Activated T-cell treated with anti-CD3 and anti-CD28 coated beads, Interleukin-2, amount 50 U/mL, for 72 hours (primary cell): ENCODE measurements at regions not wholly inside any gene's neighbourhood (a gene's known extent, or its start where the extent isn't known, plus 50 kb on each side); places are given as distances from the start of the nearest gene placed in this dataset.

ENCODE experiments used
- ATAC-seq, 2 donors: fragments of 150-1000 bp; cut with Tn5 transposase; replicated peaks in 1 of 2; 2 replicates each; pipeline ENCODE4 v1.10.0; 2021; ENCODE audit warnings: moderate library complexity in 2 of 2, mild to moderate bottlenecking in 1 of 2
- DNase-seq, 2 donors: peaks; one replicate each; pipeline ENCODE4 v3.0.0; 2021 to 2022; ENCODE audit warnings: mixed read lengths in 1 of 2
- H3K27ac Mint-ChIP-seq: one replicate; pipeline ENCODE4 v1.8.0; 2022; ENCODE audit warnings: mild to moderate bottlenecking, moderate library complexity, mixed read lengths
- H3K27me3 Mint-ChIP-seq: one replicate; pipeline ENCODE4 v1.8.0; 2022; ENCODE audit warnings: low read depth, mixed read lengths
- H3K36me3 Mint-ChIP-seq, 2 donors: one replicate each; pipeline ENCODE4 v1.8.0; 2022; ENCODE audit warnings: mixed read lengths in 2 of 2, mild to moderate bottlenecking in 1 of 2; ENCODE audit not compliant: insufficient read depth in 2 of 2
- H3K4me1 Mint-ChIP-seq: one replicate; pipeline ENCODE4 v1.8.0; 2022; ENCODE audit warnings: low read depth, mixed read lengths
- H3K4me3 Mint-ChIP-seq, 2 donors: one replicate each; pipeline ENCODE4 v1.8.0; 2022; ENCODE audit warnings: mild to moderate bottlenecking in 2 of 2, mixed read lengths in 2 of 2, moderate library complexity in 2 of 2
- H3K9me3 Mint-ChIP-seq, 2 donors: one replicate each; pipeline ENCODE4 v1.8.0; 2022; ENCODE audit warnings: mixed read lengths in 2 of 2

DNA sequence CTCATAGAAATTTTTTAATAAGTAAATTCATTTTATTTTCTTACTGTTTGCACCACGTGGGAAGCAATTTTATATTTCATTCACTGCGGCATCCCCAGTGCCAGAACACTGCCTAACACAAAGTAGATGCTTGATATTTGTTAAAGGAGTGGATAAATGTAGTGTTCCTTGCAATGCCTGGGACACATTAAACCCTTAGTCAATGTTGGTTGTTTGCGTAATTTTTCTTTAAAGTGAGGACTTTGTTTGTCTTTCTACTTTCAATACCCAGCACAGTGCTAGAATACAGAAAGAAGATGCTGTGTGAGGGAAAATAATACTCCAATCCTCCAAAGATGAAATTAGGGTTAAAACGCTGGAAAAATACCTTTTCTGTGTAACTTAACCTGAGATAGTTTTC lies 299.3 kb downstream of the MAP2K6 start:
- Mint-ChIP-seq H3K9me3 (peaks cover 0 to 5% of the 10 kb centered on the region in 2 donors), H3K36me3 (peaks cover 3 to 5% of the 10 kb centered on the region in 2 donors), H3K27me3 (no peaks in the 10 kb centered on the region), H3K27ac (no peak overlapping the region), H3K4me3 (no peak overlapping the region), H3K4me1 (peaks cover 5% of the 10 kb centered on the region)
- DNase-seq (no peak), ATAC-seq (no peak)

DNA sequence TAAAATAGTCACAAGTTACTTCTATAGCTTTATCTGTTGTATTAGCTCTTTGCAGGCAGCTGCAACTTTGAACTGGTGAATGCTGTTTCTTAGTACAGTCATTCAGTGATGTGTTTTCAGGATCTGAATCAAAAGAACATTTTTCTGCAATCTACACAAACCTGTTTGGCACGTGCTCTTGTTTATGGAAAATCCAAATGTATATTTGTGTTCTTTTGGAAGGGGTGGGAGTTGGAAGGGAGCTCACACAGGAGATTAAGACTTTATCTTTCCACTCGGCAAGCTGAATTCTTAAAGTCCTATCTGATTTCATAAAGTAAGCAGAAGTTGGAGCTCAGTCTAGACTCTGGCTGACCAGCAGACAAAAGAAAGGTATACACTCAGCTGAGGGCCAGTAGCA lies 300.2 kb downstream of the MAP2K6 start:
- ATAC-seq (no peak), DNase-seq (no peak)
- Mint-ChIP-seq H3K4me3 (no peak overlapping the region), H3K9me3 (peaks cover 0 to 5% of the 10 kb centered on the region in 2 donors), H3K4me1 (peaks cover 5% of the 10 kb centered on the region), H3K36me3 (peaks cover 3 to 5% of the 10 kb centered on the region in 2 donors), H3K27me3 (no peaks in the 10 kb centered on the region), H3K27ac (no peak overlapping the region)

DNA sequence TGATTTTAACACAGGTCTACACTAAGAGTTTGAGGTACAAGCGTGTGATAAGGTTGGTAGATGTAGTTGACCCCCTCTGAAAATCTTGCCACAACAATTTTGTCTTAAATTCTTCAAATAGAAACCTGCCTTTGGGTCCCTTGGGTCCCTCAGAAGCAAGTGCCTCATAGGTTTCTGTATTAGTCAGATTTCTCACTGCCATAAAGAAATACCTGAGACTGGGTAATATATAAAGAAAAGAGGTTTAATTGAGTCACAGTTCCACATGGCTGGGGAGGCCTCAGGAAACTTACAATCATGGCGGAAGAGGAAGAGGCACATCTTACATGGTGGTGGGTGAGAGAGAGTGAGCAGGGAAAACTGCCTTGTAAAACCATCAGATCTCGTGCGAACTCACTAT lies 301.2 kb downstream of the MAP2K6 start:
- Mint-ChIP-seq H3K9me3 (peaks cover 0 to 5% of the 10 kb centered on the region in 2 donors), H3K27me3 (no peaks in the 10 kb centered on the region), H3K4me3 (no peak overlapping the region), H3K36me3 (peaks cover 3 to 5% of the 10 kb centered on the region in 2 donors), H3K4me1 (peaks cover 5% of the 10 kb centered on the region), H3K27ac (no peak overlapping the region)
- ATAC-seq (no peak), DNase-seq (no peak)

DNA sequence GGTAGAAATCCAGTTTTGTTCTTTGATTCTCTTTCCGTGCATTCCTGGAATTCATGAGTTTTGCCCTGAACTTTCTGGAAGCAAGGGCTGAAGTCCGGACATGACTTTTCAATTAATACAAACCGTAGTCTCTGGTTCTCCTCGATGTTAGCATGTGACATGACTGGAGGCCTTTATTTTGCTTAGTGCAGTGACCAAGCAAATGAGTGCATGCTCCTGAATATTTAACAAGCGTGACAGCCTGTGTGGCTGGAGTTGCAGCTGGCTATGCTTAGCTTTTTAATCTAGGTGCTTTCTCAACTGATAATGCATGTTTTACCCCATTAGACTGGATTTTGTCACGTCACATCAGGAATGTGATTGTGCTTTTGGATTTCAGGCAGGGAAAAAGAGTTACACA lies 302.1 kb downstream of the MAP2K6 start:
- Mint-ChIP-seq H3K9me3 (peaks cover 0 to 5% of the 10 kb centered on the region in 2 donors), H3K4me1 (peaks cover 5% of the 10 kb centered on the region), H3K4me3 (no peak overlapping the region), H3K36me3 (peaks cover 3 to 5% of the 10 kb centered on the region in 2 donors), H3K27ac (no peak overlapping the region), H3K27me3 (no peaks in the 10 kb centered on the region)
- ATAC-seq, result no peak
- DNase-seq, result no peak

DNA sequence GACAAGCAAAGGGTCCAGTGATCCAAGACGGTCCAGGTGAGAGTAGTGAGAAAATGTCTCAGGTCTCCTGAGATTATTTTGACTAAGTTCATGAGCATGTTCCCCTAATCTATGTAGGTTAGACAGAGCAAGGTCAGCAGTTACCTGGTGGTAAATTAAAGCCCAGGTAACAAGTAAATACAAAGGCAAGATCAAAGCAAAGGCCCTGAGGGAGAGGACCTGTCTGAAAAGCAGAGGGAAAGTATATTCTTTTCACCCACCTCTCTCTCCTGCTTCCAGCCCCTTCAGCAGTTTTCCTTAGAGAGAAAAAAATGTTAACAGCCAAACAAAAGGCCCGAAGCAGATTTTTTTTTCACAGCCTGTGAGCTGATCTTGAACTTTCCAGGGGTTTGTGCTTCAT lies 302.7 kb downstream of the MAP2K6 start:
- no peak for DNase-seq
- Mint-ChIP-seq H3K4me1 (peaks cover 5% of the 10 kb centered on the region), H3K27me3 (no peaks in the 10 kb centered on the region), H3K4me3 (no peak overlapping the region), H3K36me3 (peaks cover 3 to 5% of the 10 kb centered on the region in 2 donors), H3K27ac (no peak overlapping the region), H3K9me3 (peaks cover 0 to 5% of the 10 kb centered on the region in 2 donors)
- no peak for ATAC-seq

DNA sequence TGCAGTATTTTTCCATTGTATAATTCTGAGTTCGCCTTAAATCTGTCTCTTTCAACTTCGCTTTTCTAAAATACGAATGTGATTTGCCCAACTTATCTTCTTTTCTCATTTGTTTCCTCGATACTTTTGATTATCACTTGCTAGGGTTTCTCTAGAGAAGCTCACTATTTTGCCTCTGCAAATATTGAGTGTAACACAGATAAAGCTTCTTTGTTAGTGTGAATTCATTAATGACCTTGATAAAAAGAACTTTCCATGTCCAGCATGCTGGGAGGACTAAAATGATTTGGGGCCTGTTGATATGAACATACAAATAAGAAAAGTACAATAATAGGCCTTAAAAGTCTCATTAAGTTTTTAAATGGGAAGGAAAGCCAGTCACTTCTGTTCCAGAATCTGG lies 303.3 kb downstream of the MAP2K6 start:
- H3K9me3 Mint-ChIP-seq, result peaks cover 0 to 5% of the 10 kb centered on the region in 2 donors
- H3K36me3 Mint-ChIP-seq, result peaks cover 3 to 5% of the 10 kb centered on the region in 2 donors
- H3K27ac Mint-ChIP-seq, result no peak overlapping the region
- peaks cover 5% of the 10 kb centered on the region for H3K4me1 Mint-ChIP-seq
- no peak for ATAC-seq
- H3K4me3 Mint-ChIP-seq, result no peak overlapping the region
- DNase-seq, result no peak
- no peaks in the 10 kb centered on the region for H3K27me3 Mint-ChIP-seq

DNA sequence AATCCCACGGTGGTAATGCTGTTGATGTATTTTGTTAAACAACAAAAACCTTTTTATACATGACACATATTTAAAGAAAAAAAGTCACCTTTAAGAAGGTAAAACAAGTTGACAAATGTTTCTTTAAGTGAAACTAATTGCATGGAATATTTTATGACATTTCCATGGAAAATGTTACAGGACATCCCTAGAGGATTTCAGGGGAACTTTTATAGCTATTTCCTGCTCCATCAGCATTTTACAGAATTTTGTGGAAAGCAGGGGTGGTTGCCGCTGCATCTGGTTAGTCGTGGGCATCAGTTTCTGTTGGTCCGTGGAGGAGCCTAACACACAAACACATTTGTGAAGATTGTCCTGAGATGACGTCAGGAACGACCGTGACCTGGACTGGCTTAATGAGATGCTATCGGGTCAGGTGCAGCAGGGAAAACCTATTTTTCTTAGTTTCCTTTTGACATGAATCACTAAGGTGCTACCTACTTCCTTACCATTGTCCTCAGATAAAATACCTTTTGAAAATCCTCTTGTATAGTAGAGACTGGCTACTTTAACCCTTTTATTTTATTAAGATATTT lies 305.1 kb downstream of the MAP2K6 start:
- peaks cover 0 to 5% of the 10 kb centered on the region in 2 donors for H3K9me3 Mint-ChIP-seq
- peaks cover 3 to 5% of the 10 kb centered on the region in 2 donors for H3K36me3 Mint-ChIP-seq
- ATAC-seq (no peak), DNase-seq (no peak)
- H3K27me3 Mint-ChIP-seq, result no peaks in the 10 kb centered on the region
- H3K4me3 Mint-ChIP-seq, result no peak overlapping the region
- H3K4me1 Mint-ChIP-seq, result peaks cover 5% of the 10 kb centered on the region
- no peak overlapping the region for H3K27ac Mint-ChIP-seq

DNA sequence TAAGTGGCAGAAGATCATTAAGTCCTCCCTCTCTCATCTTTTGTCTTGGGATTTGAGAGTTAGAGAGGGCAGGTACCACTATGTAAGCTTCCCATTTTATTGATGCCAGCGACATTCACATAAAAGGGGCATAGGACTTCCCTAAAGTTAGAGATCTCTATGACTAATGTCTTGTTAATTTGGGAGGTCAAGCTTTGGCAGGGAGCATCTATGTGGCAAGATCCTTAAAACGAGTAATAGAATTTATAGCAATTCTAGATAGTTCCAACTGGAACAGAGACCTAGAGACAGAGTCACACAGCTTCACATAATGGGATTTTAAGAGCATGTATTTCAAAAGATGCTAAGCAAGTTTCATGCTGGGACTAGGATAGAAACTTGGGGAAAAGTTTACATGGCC lies 308.0 kb downstream of the MAP2K6 start:
- DNase-seq, result no peak
- H3K27me3 Mint-ChIP-seq, result no peaks in the 10 kb centered on the region
- H3K27ac Mint-ChIP-seq, result no peak overlapping the region
- H3K36me3 Mint-ChIP-seq, result peaks cover 0 to 2% of the 10 kb centered on the region in 2 donors
- H3K9me3 Mint-ChIP-seq, result no peaks in the 10 kb centered on the region
- no peak overlapping the region for H3K4me3 Mint-ChIP-seq
- H3K4me1 Mint-ChIP-seq, result no peaks in the 10 kb centered on the region
- no peak for ATAC-seq

DNA sequence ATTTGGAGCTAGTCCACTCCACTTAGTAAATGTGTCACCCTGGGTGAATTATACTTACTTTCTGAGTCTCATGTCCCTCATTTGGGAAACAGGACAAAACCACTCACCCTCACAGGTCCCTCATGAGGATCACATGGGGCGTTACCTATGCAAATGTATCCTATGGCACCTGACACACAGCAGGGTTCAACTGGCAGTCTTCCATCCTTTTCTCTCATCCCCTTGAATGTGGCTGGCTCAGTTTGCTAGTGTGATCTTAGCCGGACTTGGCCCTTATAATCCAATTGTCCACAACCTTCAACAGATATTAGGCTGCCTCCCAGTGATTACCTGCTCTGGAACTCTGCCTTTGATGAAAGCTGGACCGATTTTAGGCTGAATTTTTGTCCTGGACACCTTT lies 308.8 kb downstream of the MAP2K6 start:
- ATAC-seq (no peak), DNase-seq (no peak)
- Mint-ChIP-seq H3K4me3 (no peak overlapping the region), H3K27ac (no peak overlapping the region), H3K4me1 (no peaks in the 10 kb centered on the region), H3K27me3 (no peaks in the 10 kb centered on the region), H3K36me3 (no peaks in the 10 kb centered on the region), H3K9me3 (no peaks in the 10 kb centered on the region)

DNA sequence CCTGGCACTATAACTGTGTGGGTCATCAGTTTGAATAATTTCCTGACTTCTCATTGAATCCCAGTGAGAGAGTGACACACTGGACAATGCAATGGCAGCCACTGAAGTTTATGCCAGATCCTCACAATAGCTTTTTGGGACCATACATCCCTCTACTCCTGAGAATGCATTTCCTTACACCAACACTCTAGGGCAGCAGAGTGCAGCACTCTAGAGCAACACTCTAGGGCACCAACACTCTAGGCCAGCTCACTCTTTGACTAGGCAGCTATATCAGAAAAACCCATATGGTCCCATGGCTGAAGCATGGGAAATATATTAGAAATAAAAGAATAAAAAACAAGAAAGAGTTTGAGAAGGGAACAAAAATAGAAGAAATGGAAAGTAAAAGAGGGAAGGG lies 309.2 kb downstream of the MAP2K6 start:
- Mint-ChIP-seq H3K27me3 (no peaks in the 10 kb centered on the region), H3K9me3 (no peaks in the 10 kb centered on the region), H3K4me1 (no peaks in the 10 kb centered on the region), H3K4me3 (no peak overlapping the region), H3K36me3 (no peaks in the 10 kb centered on the region), H3K27ac (no peak overlapping the region)
- no peak for DNase-seq
- ATAC-seq, result no peak

DNA sequence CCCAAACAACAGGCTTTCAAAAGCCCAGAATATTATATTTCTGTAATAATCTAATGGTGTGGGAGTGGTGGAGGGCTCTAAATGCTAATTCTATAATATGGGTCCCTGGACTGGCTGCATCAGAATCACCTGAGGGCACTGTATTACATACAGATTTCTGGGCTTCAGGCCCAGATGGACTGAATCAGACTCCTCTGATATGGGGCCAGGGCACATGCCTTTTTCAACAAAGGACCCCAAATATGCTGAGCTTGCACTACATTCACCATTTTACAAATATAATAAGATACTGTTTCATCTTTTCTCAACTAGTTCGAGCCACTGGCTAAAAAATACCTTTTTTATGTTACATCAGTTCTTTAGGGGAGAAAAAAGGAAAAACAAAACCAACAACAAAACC lies 309.7 kb downstream of the MAP2K6 start:
- ATAC-seq, result no peak
- Mint-ChIP-seq H3K9me3 (no peaks in the 10 kb centered on the region), H3K36me3 (no peaks in the 10 kb centered on the region), H3K4me1 (no peaks in the 10 kb centered on the region), H3K27ac (no peak overlapping the region), H3K4me3 (no peak overlapping the region), H3K27me3 (no peaks in the 10 kb centered on the region)
- DNase-seq, result no peak

DNA sequence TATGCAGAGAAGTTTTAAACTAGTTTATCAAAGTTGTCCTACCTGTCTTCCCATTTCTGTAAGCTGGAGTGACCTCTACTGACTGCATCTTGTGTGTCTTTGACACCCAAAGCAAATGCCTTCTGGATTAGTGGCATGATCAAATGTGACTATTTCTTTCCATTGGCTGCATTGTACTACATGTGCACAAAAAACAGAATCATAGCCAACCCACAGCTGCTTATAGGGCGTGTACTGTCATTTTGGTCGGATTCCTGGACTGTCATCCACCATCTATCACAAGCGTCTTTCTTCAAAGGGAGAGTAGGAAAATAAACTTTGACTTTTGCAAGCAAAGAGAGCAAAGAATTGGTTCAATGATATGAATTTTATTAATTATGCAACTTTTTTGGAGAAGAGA lies 310.6 kb downstream of the MAP2K6 start:
- H3K4me1 Mint-ChIP-seq, result no peaks in the 10 kb centered on the region

DNA sequence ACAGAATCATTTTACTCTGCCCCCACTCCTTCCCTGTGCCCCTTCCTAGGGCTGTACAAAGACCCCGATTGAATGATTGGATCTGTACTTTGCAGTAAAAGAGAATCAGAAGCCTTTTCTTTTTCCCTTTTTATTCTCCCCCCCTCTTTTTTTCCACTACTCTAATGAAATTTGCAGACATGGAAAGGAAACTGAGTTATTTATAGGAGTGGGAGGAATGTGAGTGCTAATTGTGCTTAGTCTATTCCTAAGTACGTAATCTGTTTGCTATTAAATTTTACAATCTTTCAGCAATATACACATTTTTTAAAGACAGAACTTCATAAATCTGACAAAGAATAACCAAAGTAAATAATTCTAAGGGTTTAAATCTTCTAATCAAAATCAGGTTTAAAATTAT lies 314.3 kb downstream of the MAP2K6 start:
- Mint-ChIP-seq H3K9me3 (no peaks in the 10 kb centered on the region), H3K27me3 (no peaks in the 10 kb centered on the region), H3K4me3 (no peak overlapping the region), H3K27ac (no peak overlapping the region), H3K36me3 (no peaks in the 10 kb centered on the region), H3K4me1 (no peaks in the 10 kb centered on the region)
- DNase-seq (no peak), ATAC-seq (no peak)

More for the DNA sequence above, 310.6 kb downstream of the MAP2K6 start:
- no peaks in the 10 kb centered on the region for H3K9me3 Mint-ChIP-seq
- ATAC-seq (no peak), DNase-seq (no peak)
- no peaks in the 10 kb centered on the region for H3K27me3 Mint-ChIP-seq
- no peaks in the 10 kb centered on the region for H3K36me3 Mint-ChIP-seq
- H3K27ac Mint-ChIP-seq, result no peak overlapping the region
- H3K4me3 Mint-ChIP-seq, result no peak overlapping the region

DNA sequence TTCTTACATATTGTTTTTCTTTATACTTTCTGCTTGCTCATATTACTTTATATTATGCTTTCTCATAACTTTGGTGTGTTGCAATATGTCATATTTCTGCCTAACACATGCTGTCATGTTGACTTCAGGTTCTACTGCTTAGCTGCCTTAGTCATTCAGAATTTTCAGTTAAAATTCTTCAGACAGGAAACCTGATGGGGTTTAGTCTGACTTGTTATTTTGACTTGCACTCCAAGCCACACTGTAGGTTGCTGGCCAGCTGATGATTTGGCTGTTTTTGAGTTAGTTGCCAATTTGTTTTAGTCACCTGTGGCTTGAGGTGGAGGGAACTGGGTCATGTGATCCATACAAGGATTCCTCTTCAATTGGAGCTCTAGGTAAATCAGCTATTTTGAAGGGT lies 315.4 kb downstream of the MAP2K6 start:
- no peaks in the 10 kb centered on the region for H3K4me1 Mint-ChIP-seq

More for the DNA sequence above, 315.4 kb downstream of the MAP2K6 start:
- H3K27me3 Mint-ChIP-seq, result no peaks in the 10 kb centered on the region
- H3K27ac Mint-ChIP-seq, result no peak overlapping the region
- peaks cover 0 to 2% of the 10 kb centered on the region in 2 donors for H3K9me3 Mint-ChIP-seq
- no peak for DNase-seq
- ATAC-seq, result peak; percentile 31 to 62
- no peaks in the 10 kb centered on the region for H3K36me3 Mint-ChIP-seq
- no peak overlapping the region for H3K4me3 Mint-ChIP-seq
